HG03442 (cell line): ENCODE measurements at regions not wholly inside any gene's neighbourhood (a gene's known extent, or its start where the extent isn't known, plus 50 kb on each side); places are given as distances from the start of the nearest gene placed in this dataset.

Source experiments
- ATAC-seq: cut with Tn5 transposase; IDR thresholded peaks from one replicate; pipeline ENCODE4 v1.9.1; 2021; ENCODE audit warnings: mild to moderate bottlenecking, moderate library complexity; ENCODE audit not compliant: unreplicated experiment

DNA sequence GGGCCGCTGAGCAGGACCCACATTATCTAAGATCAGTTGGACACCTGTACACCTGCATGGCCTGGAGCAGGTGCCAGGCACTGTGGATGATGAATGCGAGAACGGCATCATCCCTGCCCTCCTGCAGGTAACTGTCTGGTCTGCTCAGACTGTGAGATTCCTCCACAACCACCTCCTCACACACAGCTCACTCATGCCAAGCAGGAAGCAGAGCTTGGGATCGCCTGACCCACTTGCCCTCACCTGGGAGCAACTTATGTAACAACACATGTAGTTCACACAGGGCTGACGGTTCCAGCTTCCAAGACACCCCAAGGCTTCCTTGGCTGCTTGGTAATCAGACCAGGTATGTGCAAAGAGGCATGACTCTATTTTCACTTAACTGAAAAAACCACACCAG, 359.2 kb downstream of the PREX1 start:
- ATAC-seq, result no peak

DNA sequence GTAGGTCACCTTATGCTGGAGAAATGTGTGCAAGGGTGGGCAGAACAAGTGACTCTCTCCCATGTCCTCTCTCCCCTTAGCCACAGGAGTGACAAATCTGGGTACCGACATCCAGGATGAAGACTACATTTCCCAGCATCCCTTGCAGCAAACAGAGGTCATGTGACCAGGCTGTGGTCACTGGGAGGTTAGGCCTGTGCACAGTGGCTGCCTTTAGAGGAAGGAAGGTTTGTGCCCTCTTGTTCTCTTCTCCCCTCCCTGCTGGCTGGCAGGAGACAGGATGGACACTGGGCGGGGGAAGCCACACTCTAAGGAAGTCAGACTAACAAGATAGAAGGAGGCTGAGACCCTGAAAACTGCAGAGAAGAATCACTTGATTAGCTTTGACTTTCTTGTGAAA, 360.2 kb downstream of the PREX1 start:
- ATAC-seq, result no peak

DNA sequence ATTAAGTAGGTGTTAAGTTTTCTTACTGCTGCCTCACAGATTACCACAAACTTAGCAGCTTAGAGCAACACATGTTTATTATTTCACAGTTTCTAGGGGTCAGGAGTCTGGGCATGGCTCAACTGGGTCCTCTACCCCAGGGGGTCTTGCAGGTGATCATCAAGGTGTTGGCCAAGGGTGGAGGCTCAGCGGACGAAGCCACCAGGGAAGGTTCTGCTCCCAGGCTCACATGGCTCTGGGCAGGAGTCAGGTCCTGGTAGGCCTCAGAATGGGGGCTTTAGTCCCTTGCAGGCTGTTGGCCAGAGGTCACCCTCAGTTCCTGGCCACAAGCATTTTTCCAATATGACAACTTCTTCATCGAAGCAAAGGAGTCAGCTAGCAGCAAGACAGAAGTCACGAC, 362.5 kb downstream of the PREX1 start:
- no peak for ATAC-seq

DNA sequence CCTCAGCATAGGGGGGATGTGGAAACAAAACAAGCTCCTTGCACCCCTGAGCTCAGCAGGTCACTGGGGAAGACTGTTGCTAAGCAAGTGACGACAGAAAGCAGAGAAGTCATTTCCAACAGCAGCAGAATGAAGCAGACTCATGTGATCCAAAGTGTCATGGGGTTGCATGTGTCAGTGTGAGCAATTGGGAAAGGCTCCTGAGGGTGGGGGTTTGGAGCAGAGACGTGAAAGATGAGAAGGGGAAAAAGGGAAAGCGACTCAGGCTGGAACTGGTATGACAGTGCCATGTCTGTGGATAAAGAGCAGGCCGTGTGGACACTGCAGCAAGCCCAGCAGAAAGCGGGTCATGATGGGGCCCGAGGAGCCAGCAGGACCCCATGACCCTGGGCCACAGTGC, 363.9 kb downstream of the PREX1 start:
- ATAC-seq, result no peak

DNA sequence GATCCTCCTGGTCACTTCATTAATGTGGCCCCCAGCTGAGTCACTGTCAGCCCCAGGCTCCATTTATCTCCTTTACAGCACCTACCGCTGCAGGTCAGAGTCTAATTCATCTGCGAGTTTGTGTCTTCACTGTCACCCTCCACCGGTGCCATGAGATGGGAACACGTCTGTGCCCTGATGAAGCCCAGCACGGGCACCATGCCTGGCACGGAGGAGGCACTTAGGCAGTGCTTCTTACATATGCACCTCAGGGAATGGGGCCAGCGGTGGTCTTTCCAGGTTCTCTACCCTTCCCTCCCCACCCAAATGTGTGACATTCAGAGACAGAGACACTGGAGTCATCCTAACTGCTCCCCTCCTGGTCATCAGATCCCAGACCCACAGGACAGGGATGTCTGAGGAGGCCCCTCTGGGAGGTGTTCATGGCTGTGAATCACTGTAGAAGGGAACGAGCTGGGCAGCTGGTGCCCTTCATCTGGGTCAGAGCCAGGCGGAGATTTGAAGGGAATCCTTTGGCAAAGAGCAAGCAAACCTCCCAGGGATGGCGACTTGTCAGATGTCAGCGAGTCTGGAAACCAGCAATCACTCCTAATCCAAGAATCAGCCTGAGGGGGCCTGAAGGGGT, 364.6 kb downstream of the PREX1 start:
- ATAC-seq, result no peak

DNA sequence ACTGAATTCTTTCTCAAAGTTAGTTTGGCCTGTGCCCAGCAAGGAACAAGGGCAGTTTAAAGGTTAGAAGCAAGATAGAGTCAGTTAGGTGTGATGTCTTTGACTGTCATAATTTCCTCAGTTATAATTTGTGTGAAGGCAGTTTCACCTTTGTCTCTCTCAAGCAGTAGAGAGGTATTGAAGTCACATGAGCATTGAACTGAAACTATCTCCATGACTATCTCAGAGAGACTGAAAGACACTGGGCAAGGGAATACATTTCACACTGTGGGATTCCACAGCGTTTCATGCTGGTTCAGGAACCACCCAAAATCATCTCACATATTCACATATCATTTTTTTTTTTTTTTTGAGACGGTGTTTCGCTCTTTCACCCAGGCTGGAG, 366.1 kb downstream of the PREX1 start:
- no peak for ATAC-seq

DNA sequence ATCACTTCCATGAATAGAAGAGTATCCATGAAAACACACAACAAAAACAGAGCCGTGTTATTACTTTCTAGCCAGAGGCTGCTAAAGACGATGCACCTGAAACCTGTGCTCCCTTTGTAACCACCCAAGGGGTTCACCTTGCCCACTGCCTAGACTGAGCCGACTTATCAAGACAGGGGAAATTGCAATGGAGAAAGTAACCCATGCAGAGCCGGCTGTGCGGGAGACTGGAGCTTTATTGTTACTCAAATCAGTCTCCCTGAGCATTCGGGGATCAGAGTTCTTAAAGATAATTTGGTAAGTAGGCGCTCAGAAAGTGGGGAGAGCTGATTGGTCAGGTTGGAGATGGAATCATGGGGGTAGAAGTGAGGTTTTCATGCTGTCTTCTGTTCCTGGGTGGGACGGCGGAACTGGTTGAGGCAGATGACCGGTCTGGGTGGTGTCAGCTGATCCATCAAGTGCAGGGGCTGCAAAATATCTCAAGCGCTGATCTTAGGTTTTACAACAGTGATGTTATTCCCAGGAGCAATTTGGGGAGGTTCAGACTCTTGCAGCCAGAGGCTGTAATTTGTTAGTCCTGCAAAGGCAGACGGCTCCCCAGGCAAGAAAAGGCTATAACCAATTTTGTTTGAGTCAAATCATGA, 366.6 kb downstream of the PREX1 start:
- ATAC-seq, result no peak

DNA sequence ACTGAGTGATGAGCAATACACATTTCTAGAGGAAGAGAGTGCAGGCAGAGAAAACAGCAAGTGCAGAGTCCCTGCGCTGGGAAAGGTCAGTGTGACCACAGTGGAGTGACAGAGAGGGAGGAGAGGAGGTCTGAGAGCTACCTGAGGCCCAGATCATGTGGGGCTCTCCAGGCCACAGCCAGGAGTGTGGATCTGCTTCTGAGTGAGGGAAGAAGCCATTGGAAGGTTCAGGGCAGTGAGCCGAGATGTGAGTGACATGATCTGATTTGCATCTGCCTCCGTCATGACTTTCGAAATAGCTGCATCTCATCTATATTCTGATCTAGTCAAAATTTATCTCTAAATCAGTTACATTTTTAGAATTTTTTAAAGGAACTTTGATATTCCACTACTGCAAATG, 367.1 kb downstream of the PREX1 start:
- no peak for ATAC-seq

DNA sequence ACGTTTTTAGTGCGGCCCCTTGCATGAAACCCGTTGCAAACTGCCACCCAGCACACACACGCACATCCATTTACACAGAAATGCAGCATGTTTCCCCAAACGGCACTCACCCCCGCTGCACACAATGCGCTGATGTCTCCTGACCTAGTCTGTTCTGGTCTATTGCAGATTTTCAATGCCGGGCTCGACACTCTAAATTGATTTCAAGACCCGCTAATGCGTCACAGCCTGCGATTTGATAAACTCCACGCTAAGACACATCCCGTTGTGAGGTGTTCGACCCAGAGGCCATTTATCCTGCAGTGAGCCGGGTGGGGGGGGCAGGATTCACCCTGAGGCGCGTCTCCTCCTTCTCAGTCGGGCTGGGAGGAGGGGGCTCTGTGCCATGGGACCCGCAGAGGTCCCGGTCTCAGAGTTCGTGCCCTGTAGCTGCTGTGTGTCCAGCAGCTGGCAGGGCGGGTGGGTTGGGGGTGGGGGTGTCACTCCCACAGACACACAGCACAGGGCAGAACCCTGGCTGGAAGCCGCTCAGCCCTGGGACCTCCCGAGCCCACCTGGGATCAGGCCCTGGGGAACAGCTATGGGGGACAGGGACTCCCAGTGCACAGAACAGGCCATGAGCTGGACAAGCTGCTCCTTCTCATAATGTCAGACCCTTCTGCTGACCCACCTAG, 367.9 kb downstream of the PREX1 start:
- no peak for ATAC-seq

DNA sequence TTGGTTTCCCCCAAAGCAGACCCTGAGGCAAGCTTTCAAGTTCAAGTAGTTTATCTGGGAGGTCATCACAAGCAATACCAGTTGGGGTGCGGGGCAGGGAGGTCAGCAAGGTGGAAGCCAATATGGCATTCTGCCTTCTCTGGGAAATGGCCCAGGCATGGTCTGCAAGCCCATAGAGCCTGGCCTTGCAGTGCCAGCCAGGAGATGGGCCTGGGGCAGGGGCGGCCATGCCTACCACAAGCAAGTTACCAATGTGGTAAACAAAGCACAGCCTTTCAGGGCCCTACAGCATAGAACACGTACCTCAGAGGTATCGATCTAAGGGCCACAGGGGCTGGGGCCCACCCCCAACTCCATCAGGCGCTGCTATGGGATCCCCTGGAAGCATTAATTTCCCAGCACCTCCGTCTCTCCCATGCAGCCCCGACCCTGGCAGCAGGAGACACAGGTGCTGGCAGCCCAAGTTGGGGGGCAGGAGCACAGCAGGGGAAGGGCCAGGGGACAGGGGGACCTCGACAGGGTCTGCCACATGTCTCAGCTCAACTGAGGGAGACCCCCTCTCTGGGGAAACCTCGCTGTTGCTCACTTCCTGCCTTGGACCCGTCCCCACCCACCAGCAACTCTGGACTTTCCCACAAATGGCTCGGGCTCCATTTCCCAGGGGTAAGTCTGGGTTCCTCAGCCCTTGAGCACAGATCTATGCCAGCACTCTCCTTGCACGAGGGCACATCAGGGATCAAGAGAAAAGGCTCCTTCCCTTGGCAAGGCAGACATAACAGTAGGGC, 369.0 kb downstream of the PREX1 start:
- ATAC-seq, result no peak

DNA sequence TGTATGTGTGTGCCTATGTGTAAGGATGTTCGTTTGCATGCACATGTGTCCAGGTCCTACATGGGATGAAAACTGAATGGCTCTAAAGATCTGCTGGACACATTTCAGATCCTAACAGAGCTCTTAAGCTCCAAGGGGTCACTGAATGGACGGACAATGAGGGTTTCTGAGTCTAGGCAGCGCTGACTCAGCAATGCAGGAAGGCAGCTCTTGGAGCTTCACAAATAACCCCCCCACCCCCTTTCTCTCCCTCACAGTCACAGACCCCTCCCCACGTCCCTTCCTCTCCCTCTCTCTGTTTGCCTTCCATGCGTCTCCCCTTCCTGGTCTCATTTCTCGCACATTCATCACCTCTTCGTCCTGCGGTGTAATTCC, 369.8 kb downstream of the PREX1 start:
- no peak for ATAC-seq

DNA sequence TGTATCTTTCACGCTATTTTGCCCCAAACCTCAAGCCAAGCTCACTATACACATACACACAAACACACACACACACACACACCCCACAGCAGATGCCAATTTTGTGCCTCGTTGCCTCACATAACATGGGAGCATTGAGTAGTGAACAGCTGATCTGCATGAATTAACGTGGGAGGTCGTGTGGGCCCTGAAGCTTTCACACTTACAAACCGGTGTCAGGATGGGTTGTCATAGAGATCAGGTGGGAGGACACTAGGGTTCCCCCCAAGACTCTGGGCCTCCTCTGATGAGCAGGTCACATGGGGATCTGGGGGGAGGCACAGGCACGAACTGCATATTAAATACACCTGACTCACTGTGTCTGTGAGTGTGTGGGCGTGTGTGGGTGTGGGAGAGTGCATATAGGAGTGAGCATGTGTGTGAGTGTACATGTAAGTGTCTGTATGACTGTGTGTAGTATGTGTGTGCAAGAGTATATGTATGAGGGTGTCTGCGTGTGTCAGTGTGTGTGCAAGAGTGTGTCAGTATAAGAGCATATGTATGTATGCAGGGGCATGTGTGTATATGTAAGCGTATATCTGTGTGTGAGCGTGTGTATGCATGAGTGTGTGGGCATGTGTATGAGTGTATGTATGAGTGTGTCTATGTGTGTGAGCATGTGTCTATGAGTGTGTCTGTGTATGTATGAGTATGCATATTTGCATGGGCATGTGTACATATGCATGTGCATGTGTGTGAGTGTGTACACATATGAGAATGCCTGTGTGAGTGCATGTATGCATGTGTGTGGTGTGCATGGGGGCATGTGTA, 370.4 kb downstream of the PREX1 start:
- ATAC-seq, result no peak

DNA sequence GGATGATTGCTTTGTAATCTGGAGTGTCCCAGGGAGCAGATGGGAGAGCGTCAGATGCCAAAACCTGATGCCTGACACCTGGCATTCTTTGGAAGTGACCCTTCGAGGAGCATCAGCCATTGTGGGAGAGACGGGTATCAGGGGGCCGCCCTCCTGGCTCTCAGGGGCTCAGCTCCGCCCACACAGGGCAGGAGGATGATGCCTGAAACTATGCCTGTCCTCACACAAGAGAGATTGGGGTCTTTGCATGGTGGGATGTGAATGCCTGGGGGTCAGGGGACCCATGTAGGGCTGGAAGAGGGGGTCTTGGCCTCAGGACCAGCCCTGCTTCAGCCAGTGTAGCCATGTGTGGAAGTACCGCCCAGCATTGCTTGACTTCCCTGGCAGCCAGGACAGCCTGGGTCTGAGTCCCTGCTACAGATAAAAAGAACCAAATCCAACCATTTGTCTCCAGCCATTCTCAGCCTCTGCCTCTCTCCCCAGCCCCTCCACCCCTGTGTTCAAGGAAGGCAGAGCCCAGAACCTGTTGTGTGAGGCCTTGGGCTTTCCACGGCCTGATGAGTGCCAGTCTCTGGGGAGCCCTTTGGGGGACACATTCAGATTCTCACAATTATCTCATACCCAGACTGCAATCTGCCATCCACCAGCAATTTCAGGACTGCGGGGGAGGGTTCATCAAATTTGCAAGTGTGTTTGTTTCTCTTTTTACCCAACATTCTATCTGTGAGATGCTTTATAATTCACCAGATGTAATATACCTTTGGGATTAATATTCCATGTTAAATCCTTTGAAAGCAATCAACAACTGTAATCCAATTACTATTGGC, 371.2 kb downstream of the PREX1 start:
- no peak for ATAC-seq

DNA sequence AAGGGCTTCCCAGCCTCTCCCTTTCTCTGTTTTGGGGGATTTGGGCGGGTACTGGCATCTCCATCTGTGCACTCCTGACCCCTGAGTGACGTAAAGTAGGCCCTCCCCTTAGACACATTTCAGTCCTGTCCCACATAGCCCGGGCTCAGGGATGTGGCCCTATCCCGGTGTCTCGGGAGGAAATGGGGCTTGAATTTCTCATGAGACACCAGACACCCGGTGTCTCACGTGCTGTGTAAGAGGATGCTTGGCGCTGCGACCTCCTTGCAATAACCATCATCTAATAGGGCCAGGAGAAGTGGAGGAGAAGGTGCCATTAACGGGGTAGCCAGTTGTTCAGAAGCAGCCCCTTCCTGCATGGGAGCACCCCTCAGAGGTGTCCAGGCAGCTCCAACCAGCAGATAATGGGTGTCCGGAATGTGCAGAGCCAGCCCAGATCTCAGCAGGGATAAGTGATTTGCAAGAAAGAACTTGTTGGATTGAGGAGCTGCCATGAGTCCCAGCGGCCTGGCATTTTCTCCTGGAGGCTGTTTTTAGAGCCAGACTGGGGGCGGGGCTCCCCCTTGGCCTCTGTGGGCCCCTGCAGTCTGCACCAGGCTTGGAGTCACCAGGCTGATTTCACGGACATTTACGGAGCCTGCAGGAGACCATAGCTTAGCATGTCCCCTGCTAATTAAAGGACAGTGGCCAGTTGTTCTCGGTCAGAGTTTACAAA, 372.0 kb downstream of the PREX1 start:
- no peak for ATAC-seq

DNA sequence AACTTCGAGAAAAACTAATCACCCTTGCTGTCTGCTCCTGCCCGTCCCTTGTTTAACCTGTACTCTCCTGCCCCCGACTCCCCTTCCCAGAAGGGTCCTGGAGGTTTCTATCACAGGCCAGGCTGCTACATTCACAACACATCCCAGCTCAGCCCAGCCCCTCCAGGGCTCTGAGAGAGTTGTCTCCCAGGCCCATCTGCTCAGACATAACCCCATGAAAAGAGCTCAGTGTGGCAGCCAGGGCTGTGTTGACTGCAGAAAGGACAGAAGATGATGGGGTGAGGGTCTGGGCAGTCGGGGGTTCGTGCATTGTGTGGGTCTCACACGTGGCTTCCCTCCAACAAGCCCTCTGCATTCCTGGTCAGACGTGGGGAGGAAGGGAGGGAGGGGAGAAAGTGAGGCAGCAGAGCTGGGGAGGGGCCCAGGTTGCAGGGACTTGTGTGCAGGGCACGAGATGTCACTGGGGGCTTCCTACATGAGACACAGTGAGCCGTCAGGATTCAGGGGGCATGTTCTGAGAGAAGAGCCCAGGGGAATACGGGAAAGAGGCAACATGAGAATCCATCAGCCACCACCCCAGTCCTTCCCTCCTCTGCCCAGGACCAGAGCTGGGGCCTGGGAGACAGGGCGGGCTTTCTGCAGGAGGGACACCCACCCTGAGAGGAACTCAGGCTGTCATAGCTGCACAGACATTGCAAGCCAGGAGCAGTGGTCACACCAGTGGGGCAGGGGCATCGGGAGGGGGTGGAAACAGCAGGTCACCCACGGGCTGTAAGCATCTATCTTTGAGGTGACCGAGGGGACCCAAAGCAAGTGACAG, 372.9 kb downstream of the PREX1 start:
- ATAC-seq, result no peak

DNA sequence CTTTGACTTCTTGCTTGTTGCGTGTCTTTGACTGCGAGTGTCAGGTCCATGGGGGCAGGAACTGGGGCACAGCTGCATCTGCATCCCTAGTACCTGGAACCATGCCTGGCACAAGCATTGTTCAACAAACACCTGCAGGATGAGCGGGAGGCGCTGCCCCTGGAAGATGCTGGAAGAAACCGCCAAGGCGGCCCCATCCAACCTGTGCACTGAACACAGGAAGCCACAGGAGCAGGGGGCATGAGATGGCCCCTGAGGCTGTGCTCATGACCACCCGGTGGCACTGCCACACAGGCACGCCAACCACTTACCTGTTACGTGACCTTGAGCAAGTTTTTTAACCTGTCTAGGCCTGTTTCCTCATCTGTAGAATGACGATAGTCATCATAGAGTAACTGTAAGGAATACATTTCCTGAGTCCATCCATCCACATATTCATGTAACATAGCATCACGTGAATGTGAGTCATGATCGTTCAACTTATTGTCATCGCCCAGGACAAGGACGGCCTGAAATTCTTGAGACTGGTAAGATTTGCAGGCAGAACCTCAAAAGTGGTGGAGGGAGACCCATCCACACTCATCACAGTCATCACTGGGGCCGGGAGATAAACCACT, 374.2 kb downstream of the PREX1 start:
- no peak for ATAC-seq

DNA sequence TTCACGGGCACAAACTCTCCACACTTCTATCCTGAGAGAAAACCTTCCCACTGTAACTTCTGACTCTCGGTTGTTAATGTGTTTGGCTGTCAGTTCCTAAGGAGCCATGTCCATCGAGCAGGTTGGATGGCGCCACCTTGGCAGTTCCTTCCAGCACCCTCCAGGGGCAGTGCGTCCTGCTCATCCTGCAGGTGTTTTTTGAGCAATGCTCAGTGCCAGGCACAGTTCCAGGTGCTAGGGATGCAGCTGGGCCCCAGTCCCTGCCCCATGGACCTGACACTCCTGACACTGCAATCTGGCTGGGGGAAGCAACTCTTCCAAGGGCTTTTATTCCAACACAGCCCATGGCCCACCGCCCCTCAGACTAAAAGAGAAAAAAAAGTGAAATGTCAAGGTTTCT, 376.4 kb downstream of the PREX1 start:
- no peak for ATAC-seq
